MM.1S (cell line): ENCODE measurements at regions not wholly inside any gene's neighbourhood (a gene's known extent, or its start where the extent isn't known, plus 50 kb on each side); places are given as distances from the start of the nearest gene placed in this dataset.

Experiments used
- EZH2 ChIP-seq: fragments of 300-600 bp; sonication (generic); optimal IDR thresholded peaks from 2 replicates; pipeline ENCODE3; 2017; ENCODE audit warnings: low read depth, mild to moderate bottlenecking, antibody characterized with exemption, low read length, mixed read lengths
- EZH2phosphoT487 ChIP-seq: fragments of 300-600 bp; sonication (generic); IDR thresholded peaks from 2 replicates; pipeline ENCODE4 v1.6.1; 2018; ENCODE audit warnings: antibody characterized with exemption, low read length
- TF ChIP-seq, protein P1 (sequence below): fragments of 300-600 bp; sonication (generic); IDR thresholded peaks from 2 replicates; pipeline ENCODE4 v1.5.1; 2016; ENCODE audit warnings: antibody characterized with exemption, low read length, mixed read lengths

DNA sequence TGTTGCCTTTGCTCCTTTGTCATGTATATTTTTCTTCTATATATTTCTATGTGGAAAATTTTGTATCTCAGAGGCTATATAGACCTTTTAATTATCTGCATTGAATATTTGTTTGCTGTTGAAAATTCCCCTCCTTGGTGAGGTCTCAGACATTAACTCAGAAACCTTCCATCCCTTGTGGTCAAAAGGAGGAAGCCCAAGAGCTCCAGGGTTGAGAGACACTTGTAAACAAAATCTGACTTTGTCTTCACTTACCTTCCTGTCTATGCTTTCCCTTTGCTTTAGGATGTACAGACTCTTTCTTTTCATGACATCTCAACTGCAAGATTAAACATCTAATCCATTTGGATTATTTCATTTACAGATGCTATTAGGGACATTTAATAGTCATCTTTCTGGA is 157.5 kb downstream of the PCDH20 start:
- TF ChIP-seq, protein P1, sequence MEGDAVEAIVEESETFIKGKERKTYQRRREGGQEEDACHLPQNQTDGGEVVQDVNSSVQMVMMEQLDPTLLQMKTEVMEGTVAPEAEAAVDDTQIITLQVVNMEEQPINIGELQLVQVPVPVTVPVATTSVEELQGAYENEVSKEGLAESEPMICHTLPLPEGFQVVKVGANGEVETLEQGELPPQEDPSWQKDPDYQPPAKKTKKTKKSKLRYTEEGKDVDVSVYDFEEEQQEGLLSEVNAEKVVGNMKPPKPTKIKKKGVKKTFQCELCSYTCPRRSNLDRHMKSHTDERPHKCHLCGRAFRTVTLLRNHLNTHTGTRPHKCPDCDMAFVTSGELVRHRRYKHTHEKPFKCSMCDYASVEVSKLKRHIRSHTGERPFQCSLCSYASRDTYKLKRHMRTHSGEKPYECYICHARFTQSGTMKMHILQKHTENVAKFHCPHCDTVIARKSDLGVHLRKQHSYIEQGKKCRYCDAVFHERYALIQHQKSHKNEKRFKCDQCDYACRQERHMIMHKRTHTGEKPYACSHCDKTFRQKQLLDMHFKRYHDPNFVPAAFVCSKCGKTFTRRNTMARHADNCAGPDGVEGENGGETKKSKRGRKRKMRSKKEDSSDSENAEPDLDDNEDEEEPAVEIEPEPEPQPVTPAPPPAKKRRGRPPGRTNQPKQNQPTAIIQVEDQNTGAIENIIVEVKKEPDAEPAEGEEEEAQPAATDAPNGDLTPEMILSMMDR, result no peak
- no peak for TF ChIP-seq EZH2
- TF ChIP-seq EZH2phosphoT487, result no peak
